Duodenal mucosa (tissue), 2 donors: ENCODE measurements at regions not wholly inside any gene's neighbourhood (a gene's known extent, or its start where the extent isn't known, plus 50 kb on each side); places are given as distances from the start of the nearest gene placed in this dataset.

ENCODE experiments used
- H3K27ac ChIP-seq: one replicate; pipeline ENCODE4 v1.7.0; 2013; ENCODE audit warnings: low read depth, low read length
- H3K27me3 ChIP-seq, 2 donors: one replicate each; pipeline ENCODE4 v1.7.0; 2013; ENCODE audit warnings: low read length in 2 of 2, control low read depth in 1 of 2; ENCODE audit not compliant: insufficient read depth in 2 of 2, control insufficient read depth in 1 of 2
- H3K36me3 ChIP-seq, 2 donors: one replicate each; pipeline ENCODE4 v1.7.0; 2013; ENCODE audit warnings: low read length in 2 of 2, control low read depth in 1 of 2; ENCODE audit not compliant: insufficient read depth in 2 of 2, control insufficient read depth in 1 of 2
- H3K4me1 ChIP-seq, 2 donors: one replicate each; pipeline ENCODE4 v1.7.0; 2013; ENCODE audit warnings: low read length in 2 of 2, control low read depth in 1 of 2; ENCODE audit not compliant: insufficient read depth in 2 of 2, control insufficient read depth in 1 of 2
- H3K4me3 ChIP-seq, 2 donors: one replicate each; pipeline ENCODE4 v1.7.0; 2013; ENCODE audit warnings: low read length in 2 of 2, low read depth in 1 of 2
- H3K9ac ChIP-seq, 2 donors: one replicate each; pipeline ENCODE4 v1.7.0; 2013; ENCODE audit warnings: low read length in 2 of 2, low read depth in 1 of 2
- H3K9me3 ChIP-seq, 2 donors: one replicate each; pipeline ENCODE4 v1.7.0; 2013; ENCODE audit warnings: low read length in 2 of 2, control low read depth in 1 of 2; ENCODE audit not compliant: control insufficient read depth in 1 of 2

GRCh38 chr3:64867224-64867623, 179.4 kb upstream of the ADAMTS9 start:
- no peak overlapping the region for H3K4me3 ChIP-seq
- no peaks in the 10 kb centered on the region for H3K9me3 ChIP-seq
- peaks cover 0 to 5% of the 10 kb centered on the region in 2 donors for H3K4me1 ChIP-seq
- H3K36me3 ChIP-seq: no peaks in the 10 kb centered on the region
- no peak overlapping the region for H3K9ac ChIP-seq
- H3K27me3 ChIP-seq: no peaks in the 10 kb centered on the region
- H3K27ac ChIP-seq: no peak overlapping the region

GRCh38 chr3:64865839-64866570, 178.2 kb upstream of the ADAMTS9 start:
- Histone ChIP-seq H3K27ac (no peak overlapping the region), H3K9ac (no peak overlapping the region), H3K9me3 (no peaks in the 10 kb centered on the region), H3K4me1 (peaks cover 0 to 5% of the 10 kb centered on the region in 2 donors), H3K36me3 (no peaks in the 10 kb centered on the region), H3K4me3 (no peak overlapping the region), H3K27me3 (no peaks in the 10 kb centered on the region)

GRCh38 chr3:64863226-64864212, 175.7 kb upstream of the ADAMTS9 start:
- no peaks in the 10 kb centered on the region for H3K27me3 ChIP-seq
- no peak overlapping the region for H3K27ac ChIP-seq
- H3K36me3 ChIP-seq: no peaks in the 10 kb centered on the region
- no peak overlapping the region for H3K9ac ChIP-seq
- H3K9me3 ChIP-seq: no peaks in the 10 kb centered on the region
- H3K4me1 ChIP-seq: peaks cover 0 to 5% of the 10 kb centered on the region in 2 donors
- H3K4me3 ChIP-seq: no peak overlapping the region

- Histone ChIP-seq H3K4me1 (peaks cover 0 to 5% of the 10 kb centered on the region in 2 donors), H3K9me3 (no peaks in the 10 kb centered on the region), H3K27ac (no peak overlapping the region), H3K9ac (no peak overlapping the region), H3K27me3 (no peaks in the 10 kb centered on the region), H3K4me3 (no peak overlapping the region), H3K36me3 (no peaks in the 10 kb centered on the region)
These were observed 173.9 kb upstream of the ADAMTS9 start for GRCh38 chr3:64861684-64862083.

- Histone ChIP-seq H3K36me3 (no peaks in the 10 kb centered on the region), H3K27ac (no peak overlapping the region), H3K9me3 (no peaks in the 10 kb centered on the region), H3K4me1 (no peaks in the 10 kb centered on the region), H3K9ac (no peak overlapping the region), H3K4me3 (no peak overlapping the region), H3K27me3 (no peaks in the 10 kb centered on the region)
These were observed 172.7 kb upstream of the ADAMTS9 start for GRCh38 chr3:64860536-64860870.

- Histone ChIP-seq H3K9me3 (no peaks in the 10 kb centered on the region), H3K27me3 (no peaks in the 10 kb centered on the region), H3K4me3 (no peak overlapping the region), H3K9ac (no peak overlapping the region), H3K4me1 (no peaks in the 10 kb centered on the region), H3K27ac (no peak overlapping the region), H3K36me3 (no peaks in the 10 kb centered on the region)
These were observed 172.1 kb upstream of the ADAMTS9 start for GRCh38 chr3:64859625-64860535.

- no peak overlapping the region for H3K9ac ChIP-seq
- no peak overlapping the region for H3K27ac ChIP-seq
- H3K4me3 ChIP-seq: no peak overlapping the region
- H3K9me3 ChIP-seq: no peaks in the 10 kb centered on the region
- H3K4me1 ChIP-seq: peaks cover 7 to 15% of the 10 kb centered on the region in 2 donors
- no peaks in the 10 kb centered on the region for H3K27me3 ChIP-seq
- H3K36me3 ChIP-seq: no peaks in the 10 kb centered on the region
These were observed 169.2 kb upstream of the ADAMTS9 start for GRCh38 chr3:64856977-64857516.

- no peaks in the 10 kb centered on the region for H3K36me3 ChIP-seq
- no peak overlapping the region for H3K4me3 ChIP-seq
- no peak overlapping the region for H3K27ac ChIP-seq
- H3K9ac ChIP-seq: no peak overlapping the region
- H3K4me1 ChIP-seq: peaks cover 7 to 18% of the 10 kb centered on the region in 2 donors
- no peaks in the 10 kb centered on the region for H3K27me3 ChIP-seq
- H3K9me3 ChIP-seq: no peaks in the 10 kb centered on the region
These were observed 168.3 kb upstream of the ADAMTS9 start for GRCh38 chr3:64856106-64856505.

GRCh38 chr3:64853456-64853855, 165.7 kb upstream of the ADAMTS9 start:
- no peak overlapping the region for H3K27ac ChIP-seq
- no peak overlapping the region for H3K4me3 ChIP-seq
- peaks cover 7 to 18% of the 10 kb centered on the region in 2 donors for H3K4me1 ChIP-seq
- no peaks in the 10 kb centered on the region for H3K9me3 ChIP-seq
- H3K36me3 ChIP-seq: no peaks in the 10 kb centered on the region
- H3K9ac ChIP-seq: no peak overlapping the region
- no peaks in the 10 kb centered on the region for H3K27me3 ChIP-seq
